CD4-positive, alpha-beta T cell (primary cell): ENCODE measurements at regions not wholly inside any gene's neighbourhood (a gene's known extent, or its start where the extent isn't known, plus 50 kb on each side); places are given as distances from the start of the nearest gene placed in this dataset.

ENCODE experiments used
- ATAC-seq: fragments of 200-7000 bp; cut with Tn5 transposase; one replicate; pipeline ENCODE4 v1.10.0; 2022; ENCODE audit warnings: mild to moderate bottlenecking; ENCODE audit not compliant: poor library complexity
- CTCF ChIA-PET: fragments of 350-600 bp; sonication (Branson Sonifier 250); formaldehyde crosslinking; loops from one replicate; lab custom pipeline; 2021; ENCODE audit warnings: antibody characterized with exemption, inconsistent platforms; lab: Charles Lee
- POLR2A ChIA-PET: fragments of 350-600 bp; sonication (Branson Sonifier 250); formaldehyde crosslinking; loops from one replicate; lab custom pipeline; 2021; ENCODE audit warnings: antibody characterized with exemption, inconsistent platforms; lab: Charles Lee
- DNase-seq, 14 experiments: peaks; one replicate each; pipeline ENCODE4 v3.0.0-alpha.2; 2013 to 2020; ENCODE audit warnings: mixed read lengths in 2 of 14
- H3K27ac ChIP-seq, 2 donors: one replicate each; pipeline versions ENCODE4 v1.5.1 to v1.7.0; 2013; ENCODE audit warnings: low read length in 2 of 2, low read depth in 1 of 2, mild to moderate bottlenecking in 1 of 2
- H3K27me3 ChIP-seq, 2 experiments: 1 replicate in 1 of 2; 2 replicates in 1 of 2; pipeline versions ENCODE4 v1.6.1 to v1.7.0; 2013; ENCODE audit warnings: low read length in 2 of 2, control low read depth in 1 of 2, mild to moderate bottlenecking in 1 of 2, moderate library complexity in 1 of 2; ENCODE audit not compliant: insufficient read depth in 2 of 2, control insufficient read depth in 1 of 2
- H3K36me3 ChIP-seq: one replicate; pipeline ENCODE4 v1.6.1; 2013; ENCODE audit warnings: low read length, control low read depth; ENCODE audit not compliant: insufficient read depth
- H3K4me1 ChIP-seq: one replicate; pipeline ENCODE4 v1.6.1; 2013; ENCODE audit warnings: low read length, control low read depth; ENCODE audit not compliant: insufficient read depth
- H3K4me3 ChIP-seq: one replicate; pipeline ENCODE4 v1.5.1; 2013; ENCODE audit warnings: mild to moderate bottlenecking, low read length, moderate library complexity
- H3K9me3 ChIP-seq, 2 experiments: 1 replicate in 1 of 2; 2 replicates in 1 of 2; pipeline versions ENCODE4 v1.6.1 to v1.7.0; 2013; ENCODE audit warnings: low read length in 2 of 2, mild to moderate bottlenecking in 2 of 2, control low read depth in 1 of 2, moderate library complexity in 1 of 2; ENCODE audit not compliant: control insufficient read depth in 1 of 2, insufficient read depth in 1 of 2
- H3K27ac Mint-ChIP-seq: one replicate; pipeline ENCODE4 v1.8.0; 2020; ENCODE audit warnings: mixed read lengths
- H3K27me3 Mint-ChIP-seq: one replicate; pipeline ENCODE4 v1.8.0; 2021; ENCODE audit warnings: mixed read lengths
- H3K36me3 Mint-ChIP-seq: one replicate; pipeline ENCODE4 v1.8.0; 2021; ENCODE audit warnings: low read depth, mixed read lengths
- H3K4me1 Mint-ChIP-seq: one replicate; pipeline ENCODE4 v1.8.0; 2021; ENCODE audit warnings: low read depth, mixed read lengths
- H3K4me3 Mint-ChIP-seq: one replicate; pipeline ENCODE4 v1.8.0; 2020; ENCODE audit warnings: mild to moderate bottlenecking, mixed read lengths
- H3K9me3 Mint-ChIP-seq: one replicate; pipeline ENCODE4 v1.8.0; 2020; ENCODE audit warnings: mixed read lengths
- intact Hi-C, 2 experiments: fragments of 100-400 bp; cut with DNase I in 1 of 2; cut with micrococcal nuclease in 1 of 2; formaldehyde crosslinking; loops; one replicate each; pipeline versions ENCODE4 v1.15.1 to v1.9.0; 2023 to 2025; cut with DNase I, micrococcal nuclease
- TF ChIP-seq, protein P1 (sequence below): fragments of 200-600 bp; IDR thresholded peaks from one replicate; pipeline ENCODE4 v1.8.0; 2022; ENCODE audit warnings: antibody characterized with exemption, mild to moderate bottlenecking

- Histone ChIP-seq H3K4me3 (no peak overlapping the region), H3K36me3 (no peaks in the 10 kb centered on the region), H3K27ac (no peak overlapping the region), H3K9me3 (no peaks in the 10 kb centered on the region), H3K27me3 (no peaks in the 10 kb centered on the region), H3K4me1 (peaks cover 6% of the 10 kb centered on the region)
- Mint-ChIP-seq H3K4me3 (no peak overlapping the region), H3K36me3 (no peaks in the 10 kb centered on the region), H3K27me3 (no peaks in the 10 kb centered on the region), H3K27ac (no peak overlapping the region), H3K9me3 (no peaks in the 10 kb centered on the region), H3K4me1 (peaks cover 25% of the 10 kb centered on the region)
- TF ChIP-seq, protein P1, sequence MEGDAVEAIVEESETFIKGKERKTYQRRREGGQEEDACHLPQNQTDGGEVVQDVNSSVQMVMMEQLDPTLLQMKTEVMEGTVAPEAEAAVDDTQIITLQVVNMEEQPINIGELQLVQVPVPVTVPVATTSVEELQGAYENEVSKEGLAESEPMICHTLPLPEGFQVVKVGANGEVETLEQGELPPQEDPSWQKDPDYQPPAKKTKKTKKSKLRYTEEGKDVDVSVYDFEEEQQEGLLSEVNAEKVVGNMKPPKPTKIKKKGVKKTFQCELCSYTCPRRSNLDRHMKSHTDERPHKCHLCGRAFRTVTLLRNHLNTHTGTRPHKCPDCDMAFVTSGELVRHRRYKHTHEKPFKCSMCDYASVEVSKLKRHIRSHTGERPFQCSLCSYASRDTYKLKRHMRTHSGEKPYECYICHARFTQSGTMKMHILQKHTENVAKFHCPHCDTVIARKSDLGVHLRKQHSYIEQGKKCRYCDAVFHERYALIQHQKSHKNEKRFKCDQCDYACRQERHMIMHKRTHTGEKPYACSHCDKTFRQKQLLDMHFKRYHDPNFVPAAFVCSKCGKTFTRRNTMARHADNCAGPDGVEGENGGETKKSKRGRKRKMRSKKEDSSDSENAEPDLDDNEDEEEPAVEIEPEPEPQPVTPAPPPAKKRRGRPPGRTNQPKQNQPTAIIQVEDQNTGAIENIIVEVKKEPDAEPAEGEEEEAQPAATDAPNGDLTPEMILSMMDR, result no peak
- ChIA-PET POLR2A (no interaction called here), CTCF (no interaction called here)
- DNase-seq, result no peak
- intact Hi-C loops, result no loop called here
- no peak for ATAC-seq
Measured at GRCh38 chr9:70475211-70475610, 60.8 kb upstream of the KLF9 start.

GRCh38 chr9:70474413-70474812 lies 60.0 kb upstream of the KLF9 start:
- no peak overlapping the region for H3K4me3 Mint-ChIP-seq
- H3K9me3 Mint-ChIP-seq, result no peaks in the 10 kb centered on the region
- H3K4me1 Mint-ChIP-seq, result peaks cover 31% of the 10 kb centered on the region
- Histone ChIP-seq H3K4me3 (no peak overlapping the region), H3K9me3 (no peaks in the 10 kb centered on the region), H3K4me1 (peaks cover 14% of the 10 kb centered on the region), H3K27me3 (no peaks in the 10 kb centered on the region), H3K27ac (no peak overlapping the region), H3K36me3 (no peaks in the 10 kb centered on the region)
- H3K36me3 Mint-ChIP-seq, result no peaks in the 10 kb centered on the region
- intact Hi-C loops, result no loop called here
- CTCF ChIA-PET, result no interaction called here
- TF ChIP-seq, protein P1, result no peak
- POLR2A ChIA-PET, result no interaction called here
- no peak for DNase-seq
- H3K27me3 Mint-ChIP-seq, result no peaks in the 10 kb centered on the region
- H3K27ac Mint-ChIP-seq, result no peak overlapping the region
- no peak for ATAC-seq

- ChIA-PET POLR2A (interaction anchor here (0.8 to 1.2 kb wide), 2 partner anchors 12 to 17 kb away, joined by 3 read pairs; no protein-coding TSS in a partner anchor), CTCF (no interaction called here)
- Mint-ChIP-seq H3K4me1 (peaks cover 44% of the 10 kb centered on the region), H3K27ac (no peak overlapping the region), H3K36me3 (no peaks in the 10 kb centered on the region), H3K9me3 (no peaks in the 10 kb centered on the region), H3K27me3 (no peaks in the 10 kb centered on the region), H3K4me3 (no peak overlapping the region)
- intact Hi-C loops, result no loop called here
- Histone ChIP-seq H3K9me3 (no peaks in the 10 kb centered on the region), H3K4me1 (peaks cover 18% of the 10 kb centered on the region), H3K4me3 (no peak overlapping the region), H3K36me3 (no peaks in the 10 kb centered on the region), H3K27me3 (no peaks in the 10 kb centered on the region), H3K27ac (no peak overlapping the region)
- ATAC-seq (no peak), DNase-seq (no peak)
- TF ChIP-seq, protein P1, result no peak
Measured at GRCh38 chr9:70472268-70473249, 58.1 kb upstream of the KLF9 start.
